HUDEP-2 (cell line): ENCODE measurements at regions not wholly inside any gene's neighbourhood (a gene's known extent, or its start where the extent isn't known, plus 50 kb on each side); places are given as distances from the start of the nearest gene placed in this dataset.

ENCODE experiments used
- DNase-seq, 76 experiments: peaks; one replicate each; lab custom pipeline; 2025; ENCODE audit not compliant: unreplicated experiment in 76 of 76; lab: John Stamatoyannopoulos, UW

- DNase-seq: no peak
Observed at GRCh38 chr17:77763575-77763974, 194.9 kb upstream of the TNRC6C start.

GRCh38 chr17:77765292-77765691 lies 193.2 kb upstream of the TNRC6C start:
- no peak for DNase-seq

GRCh38 chr17:77767148-77767547 lies 191.4 kb upstream of the TNRC6C start:
- DNase-seq: no peak

- DNase-seq: no peak
Observed at GRCh38 chr17:77768248-77768852, 190.2 kb upstream of the TNRC6C start.

GRCh38 chr17:77769215-77769614 lies 189.3 kb upstream of the TNRC6C start:
- DNase-seq: peak in 1 of 76 experiments; percentile 3

- DNase-seq: no peak
Observed at GRCh38 chr17:77769762-77770161, 188.7 kb upstream of the TNRC6C start.

GRCh38 chr17:77770331-77771105 lies 188.0 kb upstream of the TNRC6C start:
- no peak for DNase-seq

- no peak for DNase-seq
Observed at GRCh38 chr17:77771145-77771544, 187.4 kb upstream of the TNRC6C start.

- DNase-seq: no peak
Observed at GRCh38 chr17:77771587-77771986, 186.9 kb upstream of the TNRC6C start.

GRCh38 chr17:77771998-77772397 lies 186.5 kb upstream of the TNRC6C start:
- DNase-seq: no peak

GRCh38 chr17:77772461-77772897 lies 186.0 kb upstream of the TNRC6C start:
- DNase-seq: peak in 45 of 76 experiments; percentile 1 to 63 (median 23)

- no peak for DNase-seq
Observed at GRCh38 chr17:77772899-77773358, 185.6 kb upstream of the TNRC6C start.

- DNase-seq: no peak
Observed at GRCh38 chr17:77774182-77774581, 184.3 kb upstream of the TNRC6C start.

- DNase-seq: no peak
Observed at GRCh38 chr17:77778636-77779489, 179.6 kb upstream of the TNRC6C start.

GRCh38 chr17:77779711-77780539 lies 178.6 kb upstream of the TNRC6C start:
- peak in 2 of 76 experiments; percentile 2 to 4 for DNase-seq

- no peak for DNase-seq
Observed at GRCh38 chr17:77781536-77781935, 177.0 kb upstream of the TNRC6C start.

GRCh38 chr17:77782201-77782600 lies 176.3 kb upstream of the TNRC6C start:
- no peak for DNase-seq

GRCh38 chr17:77782611-77783010 lies 175.9 kb upstream of the TNRC6C start:
- no peak for DNase-seq

GRCh38 chr17:77783991-77784820 lies 174.3 kb upstream of the TNRC6C start:
- DNase-seq: no peak
